PC-3 (cell line): ENCODE measurements at regions not wholly inside any gene's neighbourhood (a gene's known extent, or its start where the extent isn't known, plus 50 kb on each side); places are given as distances from the start of the nearest gene placed in this dataset.

ENCODE experiments used
- ATAC-seq: fragments of 200-7000 bp; cut with Tn5 transposase; 2 replicates; pipeline ENCODE4 v1.9.1; 2020; ENCODE audit warnings: mild to moderate bottlenecking, moderate library complexity
- BruUV-seq: library from RNA; stranded (reverse); fragments of 400-500 nt; replicated peaks from 2 replicates; lab custom pipeline; 2021; lab: Mats Ljungman, UMichigan
- CTCF ChIA-PET: fragments of 300-600 bp; sonication (Branson Sonifier 250); formaldehyde crosslinking; loops from one replicate; lab custom pipeline; 2022; ENCODE audit warnings: antibody characterized with exemption; lab: Charles Lee
- POLR2A ChIA-PET: fragments of 300-600 bp; sonication (Branson Sonifier 250); formaldehyde crosslinking; loops from one replicate; lab custom pipeline; 2022; ENCODE audit warnings: antibody characterized with exemption; ENCODE audit not compliant: unreplicated experiment; lab: Charles Lee
- DNase-seq: peaks from one replicate; pipeline ENCODE4 v3.0.0-alpha.2; 2015
- H2AFZ ChIP-seq: fragments of 300-600 bp; sonication (generic); 2 replicates; pipeline ENCODE4 v1.6.0; 2016; ENCODE audit warnings: antibody characterized with exemption, low read length
- H3F3A ChIP-seq: fragments of 300-600 bp; sonication (generic); one replicate; pipeline ENCODE4 v1.6.0; 2017; ENCODE audit warnings: antibody characterized with exemption, low read length, control low read depth, mild to moderate bottlenecking; ENCODE audit not compliant: unreplicated experiment
- H3K27ac ChIP-seq: fragments of 300-600 bp; sonication (generic); 2 replicates; pipeline ENCODE4 v1.5.1; 2016; ENCODE audit warnings: mild to moderate bottlenecking, low read length
- H3K27me3 ChIP-seq: fragments of 300-600 bp; sonication (generic); 2 replicates; pipeline ENCODE4 v1.6.1; 2016; ENCODE audit warnings: low read length, mixed read lengths
- H3K36me3 ChIP-seq: fragments of 300-600 bp; sonication (generic); 2 replicates; pipeline ENCODE4 v1.6.1; 2016; ENCODE audit warnings: low read depth, mixed run types, low read length, mixed read lengths
- H3K4me1 ChIP-seq: fragments of 300-600 bp; sonication (generic); 2 replicates; pipeline ENCODE4 v1.5.1; 2016; ENCODE audit warnings: low read length; ENCODE audit not compliant: insufficient read depth
- H3K4me2 ChIP-seq: fragments of 300-600 bp; sonication (generic); 2 replicates; pipeline ENCODE4 v1.6.0; 2016; ENCODE audit warnings: low read length
- H3K4me3 ChIP-seq: fragments of 300-600 bp; sonication (generic); 2 replicates; pipeline ENCODE4 v1.5.1; 2016; ENCODE audit warnings: mild to moderate bottlenecking, low read length, mixed read lengths
- H3K79me2 ChIP-seq: fragments of 300-600 bp; sonication (generic); 2 replicates; pipeline ENCODE4 v1.6.1; 2017; ENCODE audit warnings: low read length, mixed read lengths
- H3K9ac ChIP-seq: fragments of 300-600 bp; sonication (generic); 2 replicates; pipeline ENCODE4 v1.6.0; 2016; ENCODE audit warnings: mild to moderate bottlenecking, low read length
- H3K9me2 ChIP-seq: fragments of 300-600 bp; sonication (generic); replicated peaks from 2 replicates; pipeline ENCODE4 v1.6.1; 2016; ENCODE audit warnings: mixed run types, low read length, mixed read lengths
- H3K9me3 ChIP-seq: fragments of 300-600 bp; sonication (generic); 2 replicates; pipeline ENCODE4 v1.6.1; 2016; ENCODE audit warnings: low read length, mixed read lengths
- H4K20me1 ChIP-seq: fragments of 300-600 bp; sonication (generic); 2 replicates; pipeline ENCODE4 v1.6.1; 2016; ENCODE audit warnings: low read length, mixed read lengths
- CTCF ChIP-seq: fragments of 300-600 bp; sonication (generic); conservative IDR thresholded peaks from 2 replicates; pipeline ENCODE4 v1.5.1; 2017; ENCODE audit warnings: antibody characterized with exemption, low read depth, mild to moderate bottlenecking, low read length
- EZH2 ChIP-seq: fragments of 300-600 bp; sonication (generic); IDR thresholded peaks from one replicate; pipeline ENCODE4 v1.6.1; 2017; ENCODE audit warnings: antibody characterized with exemption, mild to moderate bottlenecking, low read length; ENCODE audit not compliant: unreplicated experiment
- EZH2phosphoT487 ChIP-seq: fragments of 300-600 bp; sonication (generic); IDR thresholded peaks from 2 replicates; pipeline ENCODE4 v1.6.1; 2018; ENCODE audit warnings: mild to moderate bottlenecking, antibody characterized with exemption, low read length, borderline replicate concordance
- intact Hi-C: fragments of 100-400 bp; cut with micrococcal nuclease; formaldehyde crosslinking; loops from 2 replicates; pipeline ENCODE4 v1.9.0; 2023

- H3K9me3 ChIP-seq, result no peaks in the 10 kb centered on the region
- peaks cover 60% of the 10 kb centered on the region for H3K4me1 ChIP-seq
- H3K9me2 ChIP-seq, result no peaks in the 10 kb centered on the region
- no peak overlapping the region for H3K27ac ChIP-seq
- intact Hi-C loops, result no loop called here
- DNase-seq (no peak), ATAC-seq (no peak)
- no peaks in the 10 kb centered on the region for H4K20me1 ChIP-seq
- no TSS peak for BruUV-seq
- H3K4me3 ChIP-seq, result no peak overlapping the region
- H3K4me2 ChIP-seq, result no peak overlapping the region
- H3K36me3 ChIP-seq, result no peaks in the 10 kb centered on the region
- ChIA-PET POLR2A (no interaction called here), CTCF (no interaction called here)
- no peaks in the 10 kb centered on the region for H3K27me3 ChIP-seq
- peaks cover 14% of the 10 kb centered on the region for H3F3A ChIP-seq
- H3K79me2 ChIP-seq, result no peaks in the 10 kb centered on the region
- H2AFZ ChIP-seq, result no peak overlapping the region
- TF ChIP-seq EZH2 (no peak), CTCF (no peak), EZH2phosphoT487 (no peak)
- no peak overlapping the region for H3K9ac ChIP-seq
These were observed 242.0 kb downstream of the ETS1 start for GRCh38 chr11:128345316-128345715.

- peak overlapping the region; percentile 45 for H3K4me2 ChIP-seq
- no peak overlapping the region; the same call in 1 of the 2 replicates for H3K4me3 ChIP-seq
- no peaks in the 10 kb centered on the region for H3K27me3 ChIP-seq
- no peaks in the 10 kb centered on the region for H4K20me1 ChIP-seq
- BruUV-seq, result no TSS peak
- DNase-seq (peak; percentile 91), ATAC-seq (no peak)
- H3K27ac ChIP-seq, result peak overlapping the region; percentile 95
- CTCF ChIA-PET, result interaction anchor here (0.6 kb wide), 1 partner anchor 88 kb away, joined by 3 read pairs; no protein-coding TSS in a partner anchor
- peaks cover 14% of the 10 kb centered on the region for H3F3A ChIP-seq
- peak overlapping the region; percentile 68 for H3K9ac ChIP-seq
- peaks cover 60% of the 10 kb centered on the region for H3K4me1 ChIP-seq
- no peaks in the 10 kb centered on the region for H3K36me3 ChIP-seq
- intact Hi-C loops, result loop anchor here (2.0 kb wide), 2 partner anchors 73 to 175 kb away; no protein-coding TSS in a partner anchor
- H3K9me3 ChIP-seq, result no peaks in the 10 kb centered on the region
- POLR2A ChIA-PET, result no interaction called here
- no peaks in the 10 kb centered on the region for H3K9me2 ChIP-seq
- TF ChIP-seq EZH2phosphoT487 (no peak), EZH2 (no peak), CTCF (no peak)
- no peak overlapping the region for H2AFZ ChIP-seq
- no peaks in the 10 kb centered on the region for H3K79me2 ChIP-seq
These were observed 243.5 kb downstream of the ETS1 start for GRCh38 chr11:128343870-128344269.

GRCh38 chr11:128343135-128343514 lies 244.2 kb downstream of the ETS1 start:
- Histone ChIP-seq H3F3A (peaks cover 14% of the 10 kb centered on the region), H3K79me2 (no peaks in the 10 kb centered on the region), H3K4me2 (peak overlapping the region; percentile 45), H3K9me3 (no peaks in the 10 kb centered on the region), H3K27ac (peak overlapping the region; percentile 95), H3K4me3 (no peak overlapping the region), H4K20me1 (no peaks in the 10 kb centered on the region), H2AFZ (peak overlapping the region; percentile 21; the same call in 1 of the 2 replicates), H3K36me3 (no peaks in the 10 kb centered on the region), H3K27me3 (no peaks in the 10 kb centered on the region), H3K9ac (peak overlapping the region; percentile 68), H3K4me1 (peaks cover 60% of the 10 kb centered on the region), H3K9me2 (no peaks in the 10 kb centered on the region)
- TF ChIP-seq CTCF (no peak), EZH2phosphoT487 (no peak), EZH2 (no peak)
- DNase-seq, result no peak
- BruUV-seq, result TSS peak; percentile 79
- POLR2A ChIA-PET, result interaction anchor here (0.6 to 0.9 kb wide), 2 partner anchors 134 to 1658 kb away, joined by 3 to 4 read pairs; no protein-coding TSS in a partner anchor
- intact Hi-C loops, result loop anchor here (2.0 kb wide), 2 partner anchors 74 to 176 kb away; no protein-coding TSS in a partner anchor
- no peak for ATAC-seq
- CTCF ChIA-PET, result interaction anchor here (0.6 to 0.9 kb wide), 2 partner anchors 9 to 89 kb away, joined by 3 read pairs; no protein-coding TSS in a partner anchor
